Fibroblast of peridontal ligament (primary cell): ENCODE measurements at regions not wholly inside any gene's neighbourhood (a gene's known extent, or its start where the extent isn't known, plus 50 kb on each side); places are given as distances from the start of the nearest gene placed in this dataset.
"Not testable (repeated sequence)": the region's sequence is repeated elsewhere in the genome, so short reads cannot be mapped to it uniquely, and the experiment has no call there.

Source experiments
- DNase-seq: peaks from one replicate; pipeline ENCODE4 v3.0.0-alpha.2; 2010; ENCODE audit errors: extremely low read depth

DNA sequence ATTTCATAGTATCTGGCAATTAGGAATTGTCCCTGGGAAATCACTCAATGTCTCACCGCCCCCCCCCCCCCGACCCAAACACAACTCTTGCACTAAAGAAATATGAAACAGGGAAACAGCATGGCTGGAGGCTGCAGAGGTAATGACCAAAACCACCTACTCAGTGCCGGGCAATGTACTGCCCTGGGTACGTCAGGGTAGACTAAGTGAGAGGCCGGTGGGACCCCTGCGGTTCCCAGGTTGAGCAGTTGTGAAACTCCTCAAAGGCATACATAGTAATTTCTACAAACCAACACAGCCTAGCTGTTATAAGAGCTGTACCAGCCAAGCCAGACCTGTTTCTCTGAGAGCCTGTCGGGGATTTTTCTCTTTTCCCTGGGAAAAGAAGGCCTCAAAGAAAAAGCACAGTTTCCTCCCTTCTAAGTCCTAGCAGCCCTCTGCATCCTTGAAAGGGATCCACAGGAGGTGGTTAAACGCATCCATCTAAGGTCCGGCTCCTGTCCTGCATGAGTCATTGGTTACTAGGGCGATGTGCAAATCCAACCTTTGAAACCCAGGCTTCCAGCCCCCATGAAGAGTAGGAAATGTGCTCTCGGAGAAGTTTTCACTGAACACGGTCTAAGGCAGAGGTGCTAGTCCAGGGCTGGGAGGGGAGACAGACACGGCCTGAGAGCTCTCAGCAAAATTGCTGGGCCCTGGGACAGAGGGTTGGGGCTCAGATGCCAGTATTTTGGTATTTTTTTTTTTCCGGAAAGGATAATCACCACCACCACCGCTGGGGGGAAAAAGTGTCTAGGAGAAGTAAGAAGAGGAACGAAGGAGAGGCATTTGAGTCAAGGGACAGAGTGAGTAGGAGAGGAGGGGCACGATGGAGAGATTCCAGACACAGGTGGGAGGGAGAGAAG is 172.8 kb downstream of the ATP6V0E2 start:
- not testable (repeated sequence) for DNase-seq

DNA sequence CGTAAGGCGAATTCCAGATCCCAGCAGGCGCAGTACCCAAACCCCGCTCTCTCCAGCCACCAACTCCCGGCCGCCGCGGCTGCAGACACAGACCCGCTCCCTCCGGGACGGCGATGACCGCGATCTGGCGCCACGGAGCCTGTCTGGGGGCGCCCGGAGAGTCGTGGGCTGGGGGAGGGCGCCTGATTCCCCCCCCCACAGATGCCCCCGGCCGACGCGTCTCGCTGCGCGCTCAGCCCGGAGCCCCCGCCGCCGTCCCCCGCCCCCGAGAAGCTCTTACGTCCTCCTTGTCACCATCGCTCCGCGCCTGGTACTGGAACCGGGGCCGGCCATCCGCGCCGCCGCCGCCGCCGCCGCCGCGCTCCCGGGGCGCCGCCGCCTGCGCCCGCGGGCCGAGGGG is 173.6 kb downstream of the ATP6V0E2 start:
- DNase-seq = not testable (repeated sequence)

DNA sequence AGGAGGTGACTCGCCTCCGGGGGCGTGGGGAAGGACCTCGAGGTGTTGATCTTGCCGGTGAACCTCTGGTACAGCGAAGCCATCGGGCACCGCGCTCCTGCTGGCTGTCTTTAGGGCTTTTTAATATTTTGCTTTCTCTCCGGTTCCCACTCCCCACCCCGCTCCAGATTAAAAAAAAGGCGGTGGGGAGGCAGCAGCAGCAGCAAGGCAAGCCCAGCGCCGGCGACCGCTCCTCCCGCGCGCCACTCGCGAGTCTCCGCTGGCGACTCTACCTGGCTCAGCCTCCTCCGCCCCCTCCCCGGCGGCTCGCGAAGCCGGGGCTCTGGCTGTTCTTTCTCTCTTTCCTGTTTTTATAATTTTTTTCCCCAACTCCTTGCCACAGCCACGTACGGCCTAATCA is 174.0 kb downstream of the ATP6V0E2 start:
- not testable (repeated sequence) for DNase-seq

DNA sequence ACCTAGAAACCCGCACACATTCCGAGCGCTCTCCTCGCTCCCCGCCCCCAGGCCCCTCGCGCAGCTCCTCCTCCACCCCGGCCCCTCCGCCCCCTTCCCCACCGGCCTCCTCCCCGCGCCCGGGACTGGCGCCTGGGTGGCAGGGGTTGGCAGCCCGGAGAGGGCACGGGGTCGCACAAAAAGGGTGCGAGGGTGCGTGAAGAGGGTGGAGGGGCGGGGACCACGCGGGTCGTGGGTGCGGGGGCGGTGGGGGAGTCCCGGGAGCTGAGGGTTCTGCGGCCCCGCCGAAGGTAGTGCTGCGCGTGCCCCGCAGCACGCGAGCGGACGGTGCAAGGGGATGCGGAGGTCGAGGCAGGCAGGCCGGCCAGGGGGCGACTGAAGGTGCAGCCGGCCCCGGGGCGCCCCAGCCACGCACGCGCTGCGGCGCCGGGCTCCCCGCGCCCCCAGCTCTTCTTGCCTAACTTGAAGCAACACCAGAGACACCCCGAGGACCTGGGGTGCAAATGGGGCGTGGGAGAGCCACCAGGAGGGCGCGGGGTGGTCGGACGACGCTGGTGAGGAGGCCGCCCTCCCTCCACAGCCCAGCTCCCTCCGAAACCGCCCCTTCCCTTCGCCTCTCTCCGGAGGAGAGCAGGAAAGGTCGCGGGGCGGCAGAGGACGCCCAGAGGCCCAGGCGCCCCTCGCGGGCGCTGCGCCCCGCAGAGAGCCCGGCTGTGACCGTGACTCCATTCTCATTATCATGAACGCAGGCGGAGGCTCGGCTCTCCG is 174.7 kb downstream of the ATP6V0E2 start:
- DNase-seq = not testable (repeated sequence)

DNA sequence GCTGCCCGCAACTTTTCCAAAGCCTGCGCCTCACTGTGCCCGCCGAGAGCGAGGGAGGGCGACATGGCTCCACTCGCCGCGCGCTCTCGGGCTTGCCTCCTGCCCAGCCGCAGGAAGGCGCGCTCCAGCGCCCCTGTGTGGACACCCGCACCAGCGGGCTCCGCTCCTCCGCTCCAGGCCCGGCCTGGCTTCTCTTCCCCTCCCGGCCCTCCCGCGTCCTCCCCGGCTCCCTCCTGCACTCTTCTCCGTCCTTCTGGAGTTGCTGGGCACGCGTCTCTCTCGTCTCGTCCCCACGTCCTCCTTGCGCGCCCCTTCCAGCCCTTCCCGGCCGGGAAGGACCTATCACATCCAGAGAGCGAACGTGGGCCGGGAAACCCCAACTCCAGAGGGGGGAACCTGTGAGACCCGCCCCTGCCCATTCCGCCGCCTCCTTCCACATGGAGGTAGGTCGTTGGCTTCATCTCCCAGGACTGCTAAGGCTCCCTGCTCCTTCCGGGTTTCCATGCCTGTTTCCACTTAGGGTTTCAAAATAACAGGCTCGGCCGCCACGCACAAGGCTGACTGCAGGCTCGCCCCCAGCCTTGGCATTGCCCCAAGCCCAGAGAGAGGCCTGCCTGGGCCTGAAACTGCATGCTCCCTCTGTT is 175.4 kb downstream of the ATP6V0E2 start:
- peak; percentile 0 for DNase-seq

DNA sequence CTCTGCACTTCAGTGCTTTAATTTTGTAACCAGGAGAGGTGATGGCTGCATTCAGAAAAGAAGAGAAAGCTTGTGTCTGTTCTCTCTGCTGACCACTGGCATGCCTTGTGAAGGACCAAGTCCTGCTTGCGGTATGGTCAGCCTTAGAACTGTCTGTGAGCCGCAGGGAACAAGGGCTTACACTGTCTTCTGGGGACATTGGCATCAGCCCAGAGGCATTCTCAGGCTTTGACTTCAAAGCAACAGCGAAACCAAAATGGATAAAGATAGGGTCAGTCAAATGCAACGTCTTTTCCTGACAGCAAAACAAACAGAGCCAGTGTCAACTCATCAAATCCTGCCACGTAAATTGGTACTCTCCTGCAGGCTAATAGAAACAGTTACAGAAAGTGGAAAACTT is 179.6 kb downstream of the ATP6V0E2 start:
- DNase-seq = not testable (repeated sequence)

DNA sequence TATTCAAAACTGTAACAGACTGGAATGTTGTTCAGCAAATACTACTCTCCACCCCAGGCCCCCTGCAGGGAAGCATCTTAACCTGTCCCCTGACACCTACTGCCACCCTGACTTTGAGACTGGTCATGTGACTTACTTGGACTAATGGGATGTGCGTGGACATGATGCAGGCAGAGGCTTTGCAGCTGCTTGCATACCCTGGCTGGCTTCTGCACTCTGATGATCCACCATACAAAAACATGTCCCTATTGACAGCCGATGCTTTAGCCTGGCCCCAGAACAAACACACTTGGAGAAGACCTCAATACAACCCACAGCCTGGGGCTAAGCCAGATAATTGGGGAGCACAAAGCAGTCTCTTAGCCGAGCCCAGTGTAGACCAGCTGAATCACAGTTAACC is 180.5 kb downstream of the ATP6V0E2 start:
- not testable (repeated sequence) for DNase-seq

DNA sequence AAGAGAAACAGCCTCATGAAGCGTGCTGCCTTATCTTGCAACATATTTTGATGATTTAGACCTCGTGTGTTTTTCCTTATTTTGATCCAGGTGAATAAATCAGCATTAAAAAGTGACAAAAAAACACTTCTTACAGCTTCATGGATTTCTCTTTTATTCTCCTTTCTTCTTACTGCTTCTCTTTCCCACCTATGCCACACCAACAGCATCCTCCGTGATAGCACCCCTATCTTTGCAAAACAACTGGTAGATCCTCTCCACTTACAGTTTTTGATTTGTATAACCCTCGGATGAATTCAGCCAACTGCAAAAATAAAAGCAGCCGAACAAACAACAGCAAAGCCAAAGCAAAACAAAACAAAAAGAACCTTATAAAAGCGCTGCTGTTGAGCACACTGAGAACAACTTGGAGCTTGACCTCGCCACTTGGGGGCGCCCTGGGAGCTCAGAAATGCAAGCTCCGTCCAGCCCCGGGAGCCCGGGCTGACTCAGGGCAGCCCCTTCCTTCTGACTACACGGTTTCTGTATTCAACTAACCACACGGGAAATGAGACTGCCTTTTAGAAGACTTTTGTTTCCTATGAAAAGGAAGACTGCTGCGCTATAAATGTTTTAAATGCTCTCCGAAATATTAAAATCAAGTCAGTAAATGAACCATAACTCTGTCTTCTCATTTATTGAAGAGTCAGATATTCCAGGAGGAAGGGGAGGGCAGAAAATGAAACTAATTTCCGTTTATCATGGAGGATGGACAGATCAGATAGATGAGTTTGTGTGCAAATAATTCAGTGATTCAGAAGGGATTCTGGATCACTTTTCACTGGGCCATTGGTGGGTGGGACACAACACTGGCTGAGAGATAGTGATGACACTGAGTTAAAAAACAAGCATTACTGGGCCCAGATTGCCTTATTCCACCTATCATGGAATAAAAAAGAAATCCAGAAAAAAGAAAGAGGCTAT is 186.8 kb downstream of the ATP6V0E2 start:
- not testable (repeated sequence) for DNase-seq

DNA sequence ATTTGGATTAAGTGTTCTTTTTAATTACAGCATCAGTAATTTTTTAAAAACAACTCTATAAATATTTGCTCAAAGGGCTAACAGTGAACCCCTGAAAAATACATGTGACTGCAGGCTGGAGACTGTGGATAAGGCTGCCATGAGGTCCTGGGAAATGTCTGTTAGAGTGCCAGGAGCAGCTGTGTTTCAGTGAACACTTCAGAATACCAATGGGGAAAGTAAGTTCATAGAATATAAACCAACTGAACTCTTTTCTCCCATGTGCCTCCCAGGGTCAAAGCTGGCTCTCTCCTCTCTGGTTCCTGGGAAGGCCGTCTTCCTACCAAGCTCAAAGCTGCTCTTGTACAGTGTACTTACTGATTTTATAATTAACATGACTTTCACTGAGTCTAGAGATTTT is 189.4 kb downstream of the ATP6V0E2 start:
- not testable (repeated sequence) for DNase-seq

DNA sequence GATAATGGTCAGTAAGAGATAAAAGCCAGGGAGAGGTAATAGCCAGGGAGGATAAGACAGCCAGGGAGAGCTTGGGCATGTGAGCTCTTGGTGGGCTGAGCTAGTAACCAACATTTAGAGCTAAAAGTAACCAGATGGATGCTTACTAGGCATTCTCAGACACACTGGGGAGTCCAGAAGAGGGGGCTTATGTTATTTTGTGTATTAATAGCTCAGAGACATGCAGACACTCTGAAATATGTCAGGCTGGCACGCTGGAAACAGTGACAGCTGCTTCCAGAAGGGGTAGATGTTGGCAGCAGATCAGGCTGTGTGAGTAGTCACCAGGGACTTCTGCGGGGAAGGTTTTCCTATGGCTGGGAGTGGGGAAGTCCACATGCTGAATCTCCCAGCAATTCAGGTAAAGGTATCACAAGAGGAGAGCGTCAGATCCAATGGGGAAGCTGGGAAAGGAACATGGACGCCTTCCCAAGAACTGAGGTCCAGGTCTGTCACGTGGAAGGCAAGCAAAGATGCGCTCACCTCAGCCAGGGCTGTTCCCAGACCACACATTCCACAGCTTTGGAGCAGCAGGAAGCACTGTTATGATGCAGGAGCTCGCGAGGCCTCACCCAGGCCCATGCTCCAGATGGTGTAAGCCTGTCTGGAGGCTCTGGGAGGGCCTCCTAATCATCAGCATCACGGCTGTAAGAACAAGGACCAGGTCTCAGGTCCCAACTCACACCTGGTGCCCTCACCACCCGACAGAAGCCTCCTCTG is 196.0 kb downstream of the ATP6V0E2 start:
- DNase-seq = not testable (repeated sequence)

DNA sequence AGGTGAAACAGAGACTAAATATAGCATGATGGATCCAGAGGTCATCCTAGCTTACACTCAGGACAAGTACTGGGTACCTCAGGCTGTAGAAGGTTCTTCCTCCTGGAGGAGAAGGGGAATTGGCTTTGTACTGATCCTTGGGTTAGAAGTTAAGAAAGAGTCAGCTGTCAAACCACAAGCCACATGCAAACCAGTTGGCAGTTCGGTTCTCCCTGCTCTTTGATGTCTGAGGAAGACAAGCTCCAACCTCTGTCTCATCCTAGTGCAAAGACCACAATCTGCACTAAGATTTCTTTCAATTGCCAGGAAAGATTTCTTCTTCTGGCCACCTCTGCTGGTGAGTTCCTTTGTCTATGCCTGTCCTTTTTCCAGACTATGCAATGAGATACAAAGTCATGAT is 203.8 kb downstream of the ATP6V0E2 start:
- not testable (repeated sequence) for DNase-seq

DNA sequence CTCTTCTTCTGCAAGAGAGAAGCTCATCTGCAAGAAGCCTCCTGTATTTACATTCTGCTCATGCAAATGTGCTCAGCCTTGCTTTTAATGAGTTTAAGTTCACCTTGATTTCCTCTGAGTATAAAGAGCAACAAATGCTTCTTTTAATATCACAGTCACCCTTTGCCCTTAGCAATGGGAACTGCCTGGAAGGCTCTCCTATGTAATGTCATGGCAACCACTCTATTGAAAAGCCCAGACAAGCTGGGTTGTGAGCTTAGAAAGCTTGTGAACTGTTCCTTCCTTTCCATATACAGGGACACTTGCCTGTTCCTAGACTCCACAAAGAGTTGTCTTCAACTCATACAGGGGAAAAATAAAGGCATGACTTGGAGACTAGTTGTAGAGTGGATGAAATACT is 208.1 kb downstream of the ATP6V0E2 start:
- DNase-seq = not testable (repeated sequence)

DNA sequence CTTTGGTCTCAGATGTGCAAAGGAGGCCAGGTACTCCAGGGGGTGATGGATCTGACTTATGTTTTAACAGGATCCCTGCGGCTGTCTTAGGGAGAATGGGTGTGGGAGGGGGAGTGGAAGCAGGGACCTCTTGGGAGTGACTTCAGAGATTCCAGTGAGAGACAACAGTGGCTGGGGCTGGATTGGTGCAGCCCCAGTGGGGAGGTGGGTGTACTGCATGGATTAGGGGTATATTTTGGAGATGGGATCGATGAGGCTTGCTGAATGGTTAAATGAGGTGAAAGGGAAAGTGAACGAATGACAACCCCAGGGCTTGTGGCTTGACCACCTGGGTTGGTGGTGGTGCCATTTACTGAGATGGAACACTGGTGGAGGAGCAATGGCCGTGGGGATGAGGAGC is 211.0 kb downstream of the ATP6V0E2 start:
- DNase-seq = not testable (repeated sequence)

DNA sequence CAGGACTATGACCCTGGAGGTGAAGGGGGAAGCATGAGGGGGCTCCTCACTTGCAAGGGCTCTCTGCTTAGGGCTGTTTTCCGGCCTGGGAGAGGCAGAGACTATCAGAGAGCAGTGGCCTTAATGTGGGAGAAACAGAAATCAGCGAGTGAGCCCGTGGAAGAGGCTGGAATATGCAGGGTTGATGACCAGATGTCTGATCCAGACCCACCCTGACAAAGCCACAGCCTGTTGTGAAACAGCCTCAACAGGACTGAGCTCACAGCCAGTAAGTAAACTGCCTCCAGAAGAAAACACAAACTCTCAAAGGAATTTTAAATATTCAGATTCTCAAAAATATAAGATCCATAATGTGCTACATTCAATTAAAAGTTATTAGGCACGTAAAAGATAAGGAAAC is 213.7 kb downstream of the ATP6V0E2 start:
- not testable (repeated sequence) for DNase-seq

DNA sequence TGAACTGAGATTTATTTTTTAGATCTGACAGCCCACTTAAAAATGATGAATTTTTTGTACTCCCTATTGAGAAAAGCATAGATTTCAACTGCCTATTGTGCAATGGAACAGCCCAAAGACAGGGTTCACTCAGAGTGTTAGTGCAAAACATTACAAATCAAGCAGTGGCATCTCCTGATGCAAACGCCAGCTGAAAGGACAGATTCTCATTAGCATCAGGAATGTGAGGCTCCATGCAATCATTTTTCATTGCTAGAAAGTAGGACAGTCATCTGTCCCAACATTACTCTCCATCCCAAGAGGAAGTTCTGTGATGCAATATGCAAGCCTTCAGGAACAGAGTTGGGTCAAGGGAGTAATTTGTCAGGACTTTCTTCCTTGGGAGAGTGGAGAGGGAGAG is 215.4 kb downstream of the ATP6V0E2 start:
- DNase-seq = not testable (repeated sequence)

DNA sequence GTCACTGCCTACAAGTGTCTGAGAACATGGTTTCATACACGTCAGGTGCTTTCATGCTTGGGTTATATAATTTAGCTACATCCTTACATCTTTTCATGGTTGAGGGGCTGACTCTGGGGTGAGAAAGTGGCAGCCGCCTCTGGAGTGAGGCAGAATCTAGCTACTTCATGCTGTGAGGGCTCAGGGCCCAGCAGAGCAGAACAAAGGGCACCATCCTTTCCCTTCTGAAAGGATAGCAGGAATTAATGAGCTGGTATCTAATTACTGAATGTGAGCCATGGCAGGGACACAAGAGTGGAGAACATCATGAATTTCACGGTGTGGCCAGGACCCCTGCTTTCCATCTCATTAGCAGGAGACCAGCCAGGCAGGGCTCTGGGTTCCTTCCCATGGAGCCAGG is 217.0 kb downstream of the ATP6V0E2 start:
- DNase-seq = not testable (repeated sequence)

DNA sequence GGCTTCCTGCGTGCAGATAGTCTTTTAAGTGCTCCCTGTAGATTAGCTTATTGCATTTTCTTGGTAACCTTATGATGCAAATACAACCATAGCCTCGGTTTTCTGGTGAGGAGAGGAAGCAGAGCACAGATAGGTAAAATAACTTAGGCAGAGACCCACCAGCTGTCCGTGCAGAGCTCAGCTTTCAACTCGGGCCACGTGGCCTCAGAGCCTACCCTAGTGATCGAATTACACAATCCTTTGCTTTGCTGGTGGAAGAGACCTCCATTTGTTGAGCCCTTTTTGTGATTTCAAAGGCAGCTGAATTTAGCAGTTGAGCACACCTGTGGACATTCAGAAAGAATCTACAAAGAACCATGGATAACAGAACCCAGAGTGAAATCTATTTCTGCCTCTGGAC is 220.1 kb downstream of the ATP6V0E2 start:
- DNase-seq = not testable (repeated sequence)

DNA sequence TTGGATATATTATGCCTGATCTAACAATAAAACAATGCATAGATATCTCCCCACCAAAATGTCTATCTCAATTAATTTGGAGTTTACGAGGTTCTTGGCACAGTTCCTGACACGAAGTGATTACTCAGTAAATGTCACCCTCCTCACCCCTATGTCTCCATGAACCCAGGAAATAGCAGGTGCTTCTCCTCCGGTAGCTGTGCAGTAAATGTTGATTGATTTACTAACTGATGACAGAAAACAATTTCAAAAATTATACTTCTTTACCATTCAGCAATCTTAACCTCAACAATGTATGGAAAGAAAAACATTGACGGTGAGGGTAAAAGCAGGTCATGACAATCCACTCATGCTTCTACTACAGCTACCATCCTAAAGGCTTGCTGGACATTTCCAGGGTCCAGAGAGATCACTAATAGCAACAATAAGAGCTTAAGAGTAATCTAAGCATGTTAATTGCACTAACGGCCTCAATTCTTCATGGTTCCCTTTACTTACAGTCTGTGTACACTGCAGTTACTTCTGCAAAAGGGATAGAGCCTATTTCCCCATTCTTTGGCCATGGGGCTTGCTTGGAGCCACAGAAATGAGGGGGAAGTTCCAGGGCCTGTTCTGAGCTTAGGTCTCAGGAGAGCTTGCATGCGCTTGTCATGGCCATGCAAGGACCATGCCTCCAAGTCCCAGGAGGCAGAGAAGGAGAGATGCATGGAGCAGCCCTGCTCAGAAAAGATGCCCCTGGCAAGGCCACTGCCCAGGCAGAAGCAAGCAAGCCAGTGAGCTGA is 222.6 kb downstream of the ATP6V0E2 start:
- DNase-seq = not testable (repeated sequence)

DNA sequence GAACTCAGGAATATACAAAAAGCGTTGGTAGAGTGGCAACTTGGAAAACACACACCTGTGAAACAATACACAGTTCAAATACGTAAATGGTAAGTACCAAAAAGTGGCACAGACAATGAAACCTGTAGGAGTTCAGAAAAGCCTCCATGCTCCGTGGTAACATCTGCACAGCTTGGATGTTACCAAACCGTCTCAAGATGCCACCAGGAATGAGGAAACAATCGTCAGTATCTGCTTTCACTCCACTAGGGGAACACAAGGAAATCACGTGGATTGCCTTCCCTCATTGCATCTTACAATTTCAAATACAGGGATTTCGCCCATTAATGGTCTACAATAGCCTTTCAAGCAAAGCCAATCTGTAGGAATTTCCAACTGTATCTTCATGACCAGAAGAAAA is 224.6 kb upstream of the LRRC61 start:
- not testable (repeated sequence) for DNase-seq
